ENCODE measurements at regions not wholly inside any gene's neighbourhood (a gene's known extent, or its start where the extent isn't known, plus 50 kb on each side); places are given as distances from the start of the nearest gene placed in this dataset.

GRCh38 chr13:58300224-58300623 is 668.7 kb downstream of the PCDH17 start:
- no peak for TF ChIP-seq POLR2AphosphoS5 (IDR thresholded peaks at IDR 0.05; ENCODE audit: low read depth, low read length)
- no peak for TF ChIP-seq POLR2A (IDR thresholded peaks at IDR 0.05; ENCODE audit: low read depth, low read length)
- no peak for TF ChIP-seq TAF1 (IDR thresholded peaks at IDR 0.05; ENCODE audit: borderline replicate concordance, low read depth, low read length)

Measured in GM12892 (cell line).